ENCODE measurements at regions not wholly inside any gene's neighbourhood (a gene's known extent, or its start where the extent isn't known, plus 50 kb on each side); places are given as distances from the start of the nearest gene placed in this dataset.
A peak's percentile ranks its signal among the peaks of the same experiment; 100 is the strongest.
"Not testable (repeated sequence)": the region's sequence is repeated elsewhere in the genome, so short reads cannot be mapped to it uniquely, and the experiment has no call there.

DNA sequence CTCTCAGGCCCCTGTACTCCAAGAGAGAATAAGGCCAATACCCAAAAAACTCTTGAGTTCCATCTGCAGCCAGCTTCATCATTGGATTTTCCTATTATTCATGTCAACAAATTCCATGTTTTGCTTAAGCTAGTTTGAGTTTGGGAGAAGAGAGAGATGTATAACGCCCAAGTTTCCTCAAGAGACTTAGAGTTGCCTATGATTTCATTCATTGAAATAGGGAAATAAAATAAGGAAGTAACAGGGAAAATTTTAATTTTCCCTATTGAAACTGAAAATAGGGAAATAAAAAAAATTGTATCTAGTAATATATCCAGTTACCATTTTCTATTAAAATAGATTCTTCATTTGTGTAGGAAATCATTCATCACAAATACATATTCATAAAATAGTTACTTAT lies 66.5 kb upstream of the SVIL start:
- WGBS: 94% methylated on average over 1 of the region's 1 CpG
- H3K9me3 ChIP-seq (ENCODE audit: control insufficient read depth in 2 of 2, insufficient read depth in 1 of 2, low read length in 1 of 2): no peaks in the 10 kb centered on the region
- no peak overlapping the region for H3K4me3 ChIP-seq (ENCODE audit: low read length in 2 of 2)
- peaks cover 11 to 12% of the 10 kb centered on the region in 2 donors for H3K4me1 ChIP-seq (ENCODE audit: control insufficient read depth in 2 of 2, insufficient read depth in 2 of 2, low read length in 2 of 2)
- H3K27me3 ChIP-seq (ENCODE audit: control insufficient read depth in 2 of 2, insufficient read depth in 1 of 2, low read length in 1 of 2): no peaks in the 10 kb centered on the region
- H3K27ac ChIP-seq (ENCODE audit: low read depth in 1 of 2, low read length in 1 of 2): no peak overlapping the region
- H3K36me3 ChIP-seq (ENCODE audit: control insufficient read depth in 2 of 2, insufficient read depth in 2 of 2, low read length in 1 of 2): no peaks in the 10 kb centered on the region
- no peak for DNase-seq (ENCODE audit: low read depth in 6 of 9, low spot score in 9 of 9)

DNA sequence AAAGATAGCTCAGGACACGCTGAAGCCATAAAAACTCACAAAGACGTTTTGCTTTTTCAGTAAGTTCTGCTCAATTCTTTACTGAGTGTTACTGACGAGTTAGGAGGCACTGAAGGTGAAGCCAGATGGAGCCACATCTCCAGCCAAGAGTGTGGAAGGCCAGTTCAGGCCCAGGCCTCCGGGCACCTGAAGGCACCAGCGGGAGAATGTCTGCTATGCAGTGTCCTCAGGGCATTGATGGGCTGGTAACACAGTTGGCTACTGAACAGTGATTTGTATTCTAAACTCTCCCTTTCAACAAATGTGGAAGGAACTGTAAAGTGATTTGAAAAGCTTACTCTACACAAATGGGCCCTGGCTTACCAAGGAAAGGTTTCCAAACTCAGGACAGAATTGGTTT lies 64.8 kb upstream of the SVIL start:
- H3K4me1 ChIP-seq (ENCODE audit: control insufficient read depth in 2 of 2, insufficient read depth in 2 of 2, low read length in 2 of 2): peaks cover 11 to 12% of the 10 kb centered on the region in 2 donors
- DNase-seq (ENCODE audit: low read depth in 6 of 9, low spot score in 9 of 9): no peak

DNA sequence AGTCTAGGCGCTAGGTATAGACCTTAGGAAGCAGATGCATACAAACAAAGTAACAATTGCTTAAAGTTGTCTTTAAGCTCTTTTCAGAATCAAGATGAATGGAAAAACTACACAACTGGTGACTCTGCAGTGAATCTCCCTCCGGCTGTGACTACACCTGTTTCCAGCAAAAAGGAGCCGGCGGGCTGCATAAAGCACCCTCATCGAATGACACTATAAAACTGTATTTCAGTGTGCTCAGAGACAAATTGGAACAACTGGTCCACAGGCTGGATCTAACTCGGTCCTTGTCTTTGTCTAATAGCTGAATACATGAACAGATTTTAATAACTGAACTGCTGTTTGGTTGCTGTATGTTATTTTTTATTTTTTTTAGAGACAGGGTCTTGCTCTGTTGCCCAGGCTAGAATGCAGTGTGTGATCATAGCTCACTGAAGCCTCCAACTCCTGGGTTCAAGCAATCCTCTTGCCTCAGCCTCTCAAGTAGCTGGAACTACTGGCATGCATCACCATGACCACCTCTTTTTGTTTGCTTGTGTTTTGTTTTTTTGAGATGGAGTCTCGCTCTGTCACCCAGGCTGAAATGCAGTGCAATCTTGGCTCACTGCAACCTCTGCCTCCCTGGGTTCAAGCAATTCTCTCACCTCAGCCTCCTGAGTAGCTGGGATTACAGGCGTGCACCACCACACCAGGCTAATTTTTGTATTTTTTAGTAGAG lies 64.2 kb upstream of the SVIL start:
- 98% methylated on average over 8 of the region's 8 CpGs for WGBS
- Histone ChIP-seq H3K9me3 (ENCODE audit: control insufficient read depth in 2 of 2, insufficient read depth in 1 of 2, low read length in 1 of 2) (no peaks in the 10 kb centered on the region), H3K36me3 (ENCODE audit: control insufficient read depth in 2 of 2, insufficient read depth in 2 of 2, low read length in 1 of 2) (no peaks in the 10 kb centered on the region), H3K4me3 (ENCODE audit: low read length in 2 of 2) (no peak overlapping the region), H3K4me1 (ENCODE audit: control insufficient read depth in 2 of 2, insufficient read depth in 2 of 2, low read length in 2 of 2) (peaks cover 9 to 12% of the 10 kb centered on the region in 2 donors), H3K27me3 (ENCODE audit: control insufficient read depth in 2 of 2, insufficient read depth in 1 of 2, low read length in 1 of 2) (no peaks in the 10 kb centered on the region), H3K27ac (ENCODE audit: low read depth in 1 of 2, low read length in 1 of 2) (no peak overlapping the region)
- no peak for DNase-seq (ENCODE audit: low read depth in 6 of 9, low spot score in 9 of 9)

More for the DNA sequence above, 64.8 kb upstream of the SVIL start:
- Histone ChIP-seq H3K36me3 (ENCODE audit: control insufficient read depth in 2 of 2, insufficient read depth in 2 of 2, low read length in 1 of 2) (no peaks in the 10 kb centered on the region), H3K27ac (ENCODE audit: low read depth in 1 of 2, low read length in 1 of 2) (no peak overlapping the region), H3K27me3 (ENCODE audit: control insufficient read depth in 2 of 2, insufficient read depth in 1 of 2, low read length in 1 of 2) (no peaks in the 10 kb centered on the region), H3K4me3 (ENCODE audit: low read length in 2 of 2) (no peak overlapping the region), H3K9me3 (ENCODE audit: control insufficient read depth in 2 of 2, insufficient read depth in 1 of 2, low read length in 1 of 2) (no peaks in the 10 kb centered on the region)
- 98% methylated on average over 5 of the region's 5 CpGs for WGBS

GRCh38 chr10:29696581-29696980 lies 61.8 kb upstream of the SVIL start:
- 96% methylated on average over 30 of the region's 30 CpGs for WGBS
- not testable (repeated sequence) for H3K27ac ChIP-seq (ENCODE audit: low read depth in 1 of 2, low read length in 1 of 2); DNase-seq (ENCODE audit: low read depth in 6 of 9, low spot score in 9 of 9); H3K4me1 ChIP-seq (ENCODE audit: control insufficient read depth in 2 of 2, insufficient read depth in 2 of 2, low read length in 2 of 2); H3K4me3 ChIP-seq (ENCODE audit: low read length in 2 of 2); H3K36me3 ChIP-seq (ENCODE audit: control insufficient read depth in 2 of 2, insufficient read depth in 2 of 2, low read length in 1 of 2); H3K9me3 ChIP-seq (ENCODE audit: control insufficient read depth in 2 of 2, insufficient read depth in 1 of 2, low read length in 1 of 2); H3K27me3 ChIP-seq (ENCODE audit: control insufficient read depth in 2 of 2, insufficient read depth in 1 of 2, low read length in 1 of 2)

DNA sequence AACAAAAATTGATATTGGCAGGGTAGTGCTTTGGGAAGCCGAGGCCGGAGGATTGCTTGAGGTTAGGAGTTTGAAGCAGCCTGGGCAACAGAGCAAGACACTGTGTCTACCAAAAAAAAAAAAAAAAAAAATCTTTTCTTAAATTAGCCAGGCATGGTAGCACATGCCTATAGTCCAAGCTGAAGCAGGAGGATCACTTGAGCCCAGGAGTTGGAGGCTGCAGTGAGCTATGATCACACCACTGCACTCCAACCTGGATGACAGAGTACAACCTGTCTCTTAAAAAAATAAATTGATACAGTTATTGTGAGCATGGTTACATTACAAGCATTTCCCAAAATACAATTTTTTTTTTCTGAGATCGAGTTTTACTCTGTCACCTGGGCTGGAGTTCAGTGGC lies 59.4 kb upstream of the SVIL start:
- Histone ChIP-seq H3K9me3 (ENCODE audit: control insufficient read depth in 2 of 2, insufficient read depth in 1 of 2, low read length in 1 of 2) (no peaks in the 10 kb centered on the region), H3K4me3 (ENCODE audit: low read length in 2 of 2) (no peak overlapping the region), H3K36me3 (ENCODE audit: control insufficient read depth in 2 of 2, insufficient read depth in 2 of 2, low read length in 1 of 2) (no peaks in the 10 kb centered on the region), H3K27ac (ENCODE audit: low read depth in 1 of 2, low read length in 1 of 2) (no peak overlapping the region), H3K4me1 (ENCODE audit: control insufficient read depth in 2 of 2, insufficient read depth in 2 of 2, low read length in 2 of 2) (no peaks in the 10 kb centered on the region), H3K27me3 (ENCODE audit: control insufficient read depth in 2 of 2, insufficient read depth in 1 of 2, low read length in 1 of 2) (no peaks in the 10 kb centered on the region)
- no peak for DNase-seq (ENCODE audit: low read depth in 6 of 9, low spot score in 9 of 9)
- 96% methylated on average over 3 of the region's 3 CpGs for WGBS

- H3K4me1 ChIP-seq (ENCODE audit: control insufficient read depth in 2 of 2, insufficient read depth in 2 of 2, low read length in 2 of 2): peaks cover 0 to 3% of the 10 kb centered on the region in 2 donors
- DNase-seq (ENCODE audit: low read depth in 6 of 9, low spot score in 9 of 9): no peak
Observed at GRCh38 chr10:29692121-29692539, 57.4 kb upstream of the SVIL start.

DNA sequence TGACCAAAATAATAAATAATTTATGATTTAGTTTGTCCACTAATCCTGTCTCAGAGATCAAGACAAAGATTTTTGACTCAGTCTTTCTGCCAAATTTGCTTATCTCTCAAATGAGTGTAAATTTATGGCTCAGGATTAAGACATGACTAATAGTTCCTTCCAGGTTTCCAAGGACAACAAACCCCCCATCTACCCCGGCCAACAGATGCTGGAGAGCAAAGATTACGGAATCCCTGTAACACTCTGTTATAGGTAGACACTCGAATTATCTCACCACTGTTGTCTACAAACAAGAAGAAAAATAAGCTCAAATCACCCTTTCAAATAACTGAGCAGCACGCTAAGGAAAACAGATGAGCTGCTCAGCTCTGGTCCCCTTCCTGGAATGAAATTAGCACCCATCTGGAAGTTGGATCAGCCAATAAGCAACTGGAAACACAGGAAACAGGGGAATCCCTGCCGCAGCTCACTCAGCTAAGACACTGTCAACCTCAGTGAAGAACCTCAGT lies 56.8 kb upstream of the SVIL start:
- Histone ChIP-seq H3K27me3 (ENCODE audit: control insufficient read depth in 2 of 2, insufficient read depth in 1 of 2, low read length in 1 of 2) (no peaks in the 10 kb centered on the region), H3K27ac (ENCODE audit: low read depth in 1 of 2, low read length in 1 of 2) (peak overlapping the region in 1 of 2 donors; percentile 10)

More at GRCh38 chr10:29692121-29692539, 57.4 kb upstream of the SVIL start:
- H3K27ac ChIP-seq (ENCODE audit: low read depth in 1 of 2, low read length in 1 of 2): no peak overlapping the region
- no peaks in the 10 kb centered on the region for H3K36me3 ChIP-seq (ENCODE audit: control insufficient read depth in 2 of 2, insufficient read depth in 2 of 2, low read length in 1 of 2)
- no peak overlapping the region for H3K4me3 ChIP-seq (ENCODE audit: low read length in 2 of 2)
- 94% methylated on average over 5 of the region's 5 CpGs for WGBS
- H3K9me3 ChIP-seq (ENCODE audit: control insufficient read depth in 2 of 2, insufficient read depth in 1 of 2, low read length in 1 of 2): no peaks in the 10 kb centered on the region
- no peaks in the 10 kb centered on the region for H3K27me3 ChIP-seq (ENCODE audit: control insufficient read depth in 2 of 2, insufficient read depth in 1 of 2, low read length in 1 of 2)

DNA sequence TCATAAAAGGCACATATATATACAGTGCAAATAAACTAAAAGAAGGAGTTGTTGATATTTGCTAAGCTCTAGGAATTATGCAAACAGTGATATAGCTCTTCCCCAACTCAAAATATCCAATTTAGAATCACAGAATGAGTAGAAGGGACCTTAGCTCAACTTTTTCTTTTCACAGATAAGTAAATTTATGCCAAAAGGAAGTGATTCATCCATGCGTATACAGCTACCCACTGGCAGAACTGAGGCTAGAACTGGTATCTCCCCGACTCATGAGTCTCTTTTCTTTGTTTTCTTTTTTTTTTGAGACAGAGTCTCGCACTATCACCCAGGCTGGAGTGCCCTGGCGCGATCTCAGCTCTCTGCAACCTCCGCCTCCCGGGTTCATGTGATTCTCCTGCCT lies 54.2 kb upstream of the SVIL start:
- no peak for DNase-seq (ENCODE audit: low read depth in 6 of 9, low spot score in 9 of 9)
- Histone ChIP-seq H3K4me3 (ENCODE audit: low read length in 2 of 2) (no peak overlapping the region), H3K9me3 (ENCODE audit: control insufficient read depth in 2 of 2, insufficient read depth in 1 of 2, low read length in 1 of 2) (no peaks in the 10 kb centered on the region), H3K4me1 (ENCODE audit: control insufficient read depth in 2 of 2, insufficient read depth in 2 of 2, low read length in 2 of 2) (peaks cover 0 to 3% of the 10 kb centered on the region in 2 donors), H3K27ac (ENCODE audit: low read depth in 1 of 2, low read length in 1 of 2) (no peak overlapping the region), H3K36me3 (ENCODE audit: control insufficient read depth in 2 of 2, insufficient read depth in 2 of 2, low read length in 1 of 2) (no peaks in the 10 kb centered on the region), H3K27me3 (ENCODE audit: control insufficient read depth in 2 of 2, insufficient read depth in 1 of 2, low read length in 1 of 2) (no peaks in the 10 kb centered on the region)
- 79% methylated on average over 7 of the region's 7 CpGs for WGBS

More for the DNA sequence above, 56.8 kb upstream of the SVIL start:
- 91% methylated on average over 5 of the region's 5 CpGs for WGBS
- H3K9me3 ChIP-seq (ENCODE audit: control insufficient read depth in 2 of 2, insufficient read depth in 1 of 2, low read length in 1 of 2): no peaks in the 10 kb centered on the region
- H3K4me1 ChIP-seq (ENCODE audit: control insufficient read depth in 2 of 2, insufficient read depth in 2 of 2, low read length in 2 of 2): peaks cover 0 to 3% of the 10 kb centered on the region in 2 donors
- H3K4me3 ChIP-seq (ENCODE audit: low read length in 2 of 2): no peak overlapping the region
- H3K36me3 ChIP-seq (ENCODE audit: control insufficient read depth in 2 of 2, insufficient read depth in 2 of 2, low read length in 1 of 2): no peaks in the 10 kb centered on the region
- DNase-seq (ENCODE audit: low read depth in 6 of 9, low spot score in 9 of 9): no peak

- WGBS: 91% methylated on average over 7 of the region's 7 CpGs
- no peak for DNase-seq (ENCODE audit: low read depth in 6 of 9, low spot score in 9 of 9)
- Histone ChIP-seq H3K36me3 (ENCODE audit: control insufficient read depth in 2 of 2, insufficient read depth in 2 of 2, low read length in 1 of 2) (no peaks in the 10 kb centered on the region), H3K4me1 (ENCODE audit: control insufficient read depth in 2 of 2, insufficient read depth in 2 of 2, low read length in 2 of 2) (peaks cover 0 to 3% of the 10 kb centered on the region in 2 donors), H3K9me3 (ENCODE audit: control insufficient read depth in 2 of 2, insufficient read depth in 1 of 2, low read length in 1 of 2) (no peaks in the 10 kb centered on the region), H3K27me3 (ENCODE audit: control insufficient read depth in 2 of 2, insufficient read depth in 1 of 2, low read length in 1 of 2) (no peaks in the 10 kb centered on the region), H3K27ac (ENCODE audit: low read depth in 1 of 2, low read length in 1 of 2) (no peak overlapping the region), H3K4me3 (ENCODE audit: low read length in 2 of 2) (no peak overlapping the region)
Observed at GRCh38 chr10:29688230-29688661, 53.5 kb upstream of the SVIL start.

Data from thymus (tissue), 11 donors.